GM21528 (cell line): ENCODE measurements at regions not wholly inside any gene's neighbourhood (a gene's known extent, or its start where the extent isn't known, plus 50 kb on each side); places are given as distances from the start of the nearest gene placed in this dataset.

Experiments used
- ATAC-seq: cut with Tn5 transposase; IDR thresholded peaks from one replicate; pipeline ENCODE4 v1.9.1; 2021; ENCODE audit warnings: mild to moderate bottlenecking, moderate library complexity; ENCODE audit not compliant: unreplicated experiment, low FRiP score

- no peak for ATAC-seq
Observed at GRCh38 chr7:131110297-131111080, 217.2 kb upstream of the MKLN1 start.

- no peak for ATAC-seq
Observed at GRCh38 chr7:131111081-131111576, 216.5 kb upstream of the MKLN1 start.

GRCh38 chr7:131111792-131112191, 215.9 kb upstream of the MKLN1 start:
- no peak for ATAC-seq

GRCh38 chr7:131112431-131112830, 215.2 kb upstream of the MKLN1 start:
- ATAC-seq, result no peak

GRCh38 chr7:131115340-131115739, 212.3 kb upstream of the MKLN1 start:
- no peak for ATAC-seq

- ATAC-seq, result no peak
Observed at GRCh38 chr7:131117439-131117838, 210.2 kb upstream of the MKLN1 start.

- ATAC-seq, result no peak
Observed at GRCh38 chr7:131119381-131119780, 208.3 kb upstream of the MKLN1 start.

GRCh38 chr7:131122394-131122793, 205.3 kb upstream of the MKLN1 start:
- no peak for ATAC-seq

- peak; percentile 95 for ATAC-seq
Observed at GRCh38 chr7:131124001-131124629, 203.6 kb upstream of the MKLN1 start.

GRCh38 chr7:131124867-131125266, 202.8 kb upstream of the MKLN1 start:
- ATAC-seq, result no peak

GRCh38 chr7:131130324-131130723, 197.4 kb upstream of the MKLN1 start:
- no peak for ATAC-seq

GRCh38 chr7:131131012-131131745, 196.5 kb upstream of the MKLN1 start:
- ATAC-seq, result no peak

GRCh38 chr7:131131746-131132431, 195.8 kb upstream of the MKLN1 start:
- no peak for ATAC-seq

GRCh38 chr7:131139462-131139861, 188.2 kb upstream of the MKLN1 start:
- no peak for ATAC-seq

- no peak for ATAC-seq
Observed at GRCh38 chr7:131141443-131141967, 186.2 kb upstream of the MKLN1 start.

- ATAC-seq, result no peak
Observed at GRCh38 chr7:131143869-131144268, 183.8 kb upstream of the MKLN1 start.

- no peak for ATAC-seq
Observed at GRCh38 chr7:131145026-131145425, 182.7 kb upstream of the MKLN1 start.

- no peak for ATAC-seq
Observed at GRCh38 chr7:131145770-131146169, 181.9 kb upstream of the MKLN1 start.

GRCh38 chr7:131147604-131148003, 180.1 kb upstream of the MKLN1 start:
- ATAC-seq, result no peak

GRCh38 chr7:131148258-131148657, 179.4 kb upstream of the MKLN1 start:
- ATAC-seq, result no peak
